ENCODE measurements at regions not wholly inside any gene's neighbourhood (a gene's known extent, or its start where the extent isn't known, plus 50 kb on each side); places are given as distances from the start of the nearest gene placed in this dataset.
A peak's percentile ranks its signal among the peaks of the same experiment; 100 is the strongest.

GRCh38 chr16:76835339-76835738 is 355.7 kb upstream of the MON1B start:
- Histone ChIP-seq H3K9me3 (no peaks in the 10 kb centered on the region; the same call in 2 of the 3 replicates), H3K4me2 (no peak overlapping the region), H3K4me1 (no peaks in the 10 kb centered on the region), H3K27ac (no peak overlapping the region), H3K4me3 (no peak overlapping the region)
- no peak for TF ChIP-seq HOXA7 (CRISPR knock-in tag; IDR thresholded peaks at IDR 0.05)
- no peak for TF ChIP-seq POLR2A (IDR thresholded peaks at IDR 0.05; ENCODE audit: low read length)
- no peak for TF ChIP-seq RARB (CRISPR knock-in tag; IDR thresholded peaks at IDR 0.05)
- TF ChIP-seq TP53 (CRISPR knock-in tag; IDR thresholded peaks at IDR 0.05): no peak
- no peak for TF ChIP-seq ESRRA (IDR thresholded peaks at IDR 0.05; ENCODE audit: borderline replicate concordance, low read length)
- no peak for TF ChIP-seq HES2 (IDR thresholded peaks at IDR 0.05)
- TF ChIP-seq ELK1 (IDR thresholded peaks at IDR 0.05; ENCODE audit: low read depth, low read length): no peak
- no peak for TF ChIP-seq HOXB13 (CRISPR knock-in tag; IDR thresholded peaks at IDR 0.05; ENCODE audit: low read depth)
- no peak for TF ChIP-seq FOSL2 (IDR thresholded peaks at IDR 0.05)
- no peak for TF ChIP-seq FOSL2 (CRISPR knock-in tag; IDR thresholded peaks at IDR 0.05)
- no peak for TF ChIP-seq NPAS2 (CRISPR knock-in tag; IDR thresholded peaks at IDR 0.05; ENCODE audit: borderline replicate concordance)
- no peak for TF ChIP-seq BHLHE40 (IDR thresholded peaks at IDR 0.05; ENCODE audit: low read depth, low read length)
- no peak for TF ChIP-seq MAX (IDR thresholded peaks at IDR 0.05)
- TF ChIP-seq CEBPB (IDR thresholded peaks at IDR 0.05): no peak
- no peak for TF ChIP-seq PHF8 (IDR thresholded peaks at IDR 0.05; ENCODE audit: borderline replicate concordance, low read depth)
- TF ChIP-seq EP300 (IDR thresholded peaks at IDR 0.05): no peak
- TF ChIP-seq NFE2L2 (conservative IDR thresholded peaks at IDR 0.05; ENCODE audit: low read length): no peak
- TF ChIP-seq RFX5 (IDR thresholded peaks at IDR 0.05): no peak
- TF ChIP-seq ZFP36 (IDR thresholded peaks at IDR 0.05; ENCODE audit: borderline replicate concordance, partially characterized antibody): no peak
- TF ChIP-seq CTCF (IDR thresholded peaks at IDR 0.05): no peak
- no peak for TF ChIP-seq FOSB (CRISPR knock-in tag; IDR thresholded peaks at IDR 0.05)
- DNase-seq (ENCODE audit: low read depth in 1 of 2, low spot score in 1 of 2): peak in 1 of 2 experiments; percentile 13
- CTCF ChIA-PET: no interaction called here
- FAIRE-seq: no peak
- WGBS (ENCODE audit: missing lambda C conversion rate): 15% methylated on average over 4 of the region's 4 CpGs
- POLR2A ChIA-PET: no interaction called here
- peak in 1 of 2 experiments; percentile 38; a peak in 2 of 6 replicates for ATAC-seq

- ChIA-PET CTCF (no interaction called here), POLR2A (no interaction called here)
- no peak for ATAC-seq
- no peak for DNase-seq (ENCODE audit: low read depth in 1 of 2, low spot score in 1 of 2)
- Histone ChIP-seq H3K9me3 (no peaks in the 10 kb centered on the region; the same call in 2 of the 3 replicates), H3K4me1 (no peaks in the 10 kb centered on the region), H3K4me3 (no peak overlapping the region), H3K27ac (no peak overlapping the region), H3K4me2 (no peak overlapping the region)
- 34% methylated on average over 5 of the region's 5 CpGs for WGBS (ENCODE audit: missing lambda C conversion rate)
- FAIRE-seq: no peak
- no peak for TF ChIP-seq FOSB (CRISPR knock-in tag; IDR thresholded peaks at IDR 0.05)
- TF ChIP-seq NPAS2 (CRISPR knock-in tag; IDR thresholded peaks at IDR 0.05; ENCODE audit: borderline replicate concordance): no peak
- TF ChIP-seq SMC3 (IDR thresholded peaks at IDR 0.05): no peak
- no peak for TF ChIP-seq PBX3 (IDR thresholded peaks at IDR 0.05)
- no peak for TF ChIP-seq HOXA7 (CRISPR knock-in tag; IDR thresholded peaks at IDR 0.05)
These were observed 355.1 kb upstream of the MON1B start for GRCh38 chr16:76835779-76836300.

Measured in A549 (cell line).